ENCODE measurements at regions not wholly inside any gene's neighbourhood (a gene's known extent, or its start where the extent isn't known, plus 50 kb on each side); places are given as distances from the start of the nearest gene placed in this dataset.
A peak's percentile ranks its signal among the peaks of the same experiment; 100 is the strongest.
"Not testable (repeated sequence)": the region's sequence is repeated elsewhere in the genome, so short reads cannot be mapped to it uniquely, and the experiment has no call there.

GRCh38 chr10:126722726-126723125 lies 52.2 kb upstream of the C10orf90 start:
- no peak for DNase-seq (ENCODE audit: low read depth, low spot score)

- no peak for DNase-seq (ENCODE audit: low read depth, low spot score)
These were observed 52.7 kb upstream of the C10orf90 start for GRCh38 chr10:126723226-126723625.

- DNase-seq (ENCODE audit: low read depth, low spot score): no peak
These were observed 58.9 kb upstream of the C10orf90 start for GRCh38 chr10:126729314-126729870.

GRCh38 chr10:126730856-126731609 lies 60.5 kb upstream of the C10orf90 start:
- no peak for DNase-seq (ENCODE audit: low read depth, low spot score)

GRCh38 chr10:126731610-126731990 lies 61.1 kb upstream of the C10orf90 start:
- no peak for DNase-seq (ENCODE audit: low read depth, low spot score)

GRCh38 chr10:126732308-126732707 lies 61.8 kb upstream of the C10orf90 start:
- DNase-seq (ENCODE audit: low read depth, low spot score): no peak

GRCh38 chr10:126732868-126733267 lies 62.4 kb upstream of the C10orf90 start:
- DNase-seq (ENCODE audit: low read depth, low spot score): no peak

- no peak for DNase-seq (ENCODE audit: low read depth, low spot score)
These were observed 63.5 kb upstream of the C10orf90 start for GRCh38 chr10:126734015-126734414.

- DNase-seq (ENCODE audit: low read depth, low spot score): no peak
These were observed 64.5 kb upstream of the C10orf90 start for GRCh38 chr10:126734967-126735366.

- DNase-seq (ENCODE audit: low read depth, low spot score): no peak
These were observed 65.6 kb upstream of the C10orf90 start for GRCh38 chr10:126736142-126736541.

GRCh38 chr10:126736727-126737126 lies 66.2 kb upstream of the C10orf90 start:
- no peak for DNase-seq (ENCODE audit: low read depth, low spot score)

- DNase-seq (ENCODE audit: low read depth, low spot score): no peak
These were observed 67.5 kb upstream of the C10orf90 start for GRCh38 chr10:126738001-126738400.

GRCh38 chr10:126744571-126744970 lies 74.1 kb upstream of the C10orf90 start:
- DNase-seq (ENCODE audit: low read depth, low spot score): no peak

- peak; percentile 24 for DNase-seq (ENCODE audit: low read depth, low spot score)
These were observed 78.6 kb upstream of the C10orf90 start for GRCh38 chr10:126749015-126749655.

GRCh38 chr10:126754966-126755365 lies 84.5 kb upstream of the C10orf90 start:
- no peak for DNase-seq (ENCODE audit: low read depth, low spot score)

- no peak for DNase-seq (ENCODE audit: low read depth, low spot score)
These were observed 88.4 kb upstream of the C10orf90 start for GRCh38 chr10:126758867-126759266.

- DNase-seq (ENCODE audit: low read depth, low spot score): no peak
These were observed 89.0 kb upstream of the C10orf90 start for GRCh38 chr10:126759531-126759930.

GRCh38 chr10:126766646-126767045 lies 96.2 kb upstream of the C10orf90 start:
- not testable (repeated sequence) for DNase-seq (ENCODE audit: low read depth, low spot score)

- DNase-seq (ENCODE audit: low read depth, low spot score): no peak
These were observed 100.3 kb upstream of the C10orf90 start for GRCh38 chr10:126770809-126771208.

GRCh38 chr10:126776168-126776567 lies 105.7 kb upstream of the C10orf90 start:
- DNase-seq (ENCODE audit: low read depth, low spot score): no peak

GRCh38 chr10:126777714-126778113 lies 107.2 kb upstream of the C10orf90 start:
- no peak for DNase-seq (ENCODE audit: low read depth, low spot score)

- DNase-seq (ENCODE audit: low read depth, low spot score): no peak
These were observed 111.1 kb upstream of the C10orf90 start for GRCh38 chr10:126781450-126782216.

All from pulmonary artery endothelial cell (primary cell).